ENCODE measurements at regions not wholly inside any gene's neighbourhood (a gene's known extent, or its start where the extent isn't known, plus 50 kb on each side); places are given as distances from the start of the nearest gene placed in this dataset.

- intact Hi-C loops (cut with DNase I; ENCODE audit: low total_unique reads): no loop called here
- H3K9me3 ChIP-seq: peaks cover 0 to 18% (median 7%) of the 10 kb centered on the region in 3 donors
- peak in 1 of 2 donors; percentile 10 for DNase-seq
- H3K36me3 ChIP-seq: no peaks in the 10 kb centered on the region
- H3K27ac ChIP-seq: no peak overlapping the region
- no peak for TF ChIP-seq CTCF (IDR thresholded peaks at IDR 0.05)
- H3K4me3 ChIP-seq: no peak overlapping the region
- H3K4me1 ChIP-seq: no peaks in the 10 kb centered on the region
- no peaks in the 10 kb centered on the region for H3K27me3 ChIP-seq
Measured at GRCh38 chr1:4310396-4310923, 343.9 kb upstream of the AJAP1 start.

- no peak for TF ChIP-seq CTCF (IDR thresholded peaks at IDR 0.05)
- Histone ChIP-seq H3K36me3 (no peaks in the 10 kb centered on the region), H3K27ac (no peak overlapping the region), H3K27me3 (no peaks in the 10 kb centered on the region), H3K9me3 (peaks cover 0 to 18% (median 7%) of the 10 kb centered on the region in 3 donors), H3K4me3 (no peak overlapping the region), H3K4me1 (no peaks in the 10 kb centered on the region)
- no peak for DNase-seq
- intact Hi-C loops (cut with DNase I; ENCODE audit: low total_unique reads): no loop called here
Measured at GRCh38 chr1:4312024-4312423, 342.4 kb upstream of the AJAP1 start.

- DNase-seq: no peak
- H3K4me1 ChIP-seq: no peaks in the 10 kb centered on the region
- no peak overlapping the region for H3K27ac ChIP-seq
- H3K36me3 ChIP-seq: no peaks in the 10 kb centered on the region
- TF ChIP-seq CTCF (IDR thresholded peaks at IDR 0.05): no peak
- no peak overlapping the region for H3K4me3 ChIP-seq
- H3K9me3 ChIP-seq: peaks cover 0 to 18% (median 7%) of the 10 kb centered on the region in 3 donors
- no peaks in the 10 kb centered on the region for H3K27me3 ChIP-seq
- intact Hi-C loops (cut with DNase I; ENCODE audit: low total_unique reads): no loop called here
Measured at GRCh38 chr1:4315202-4315601, 339.2 kb upstream of the AJAP1 start.

- DNase-seq: no peak
- intact Hi-C loops (cut with DNase I; ENCODE audit: low total_unique reads): no loop called here
- peaks cover 0 to 18% (median 7%) of the 10 kb centered on the region in 3 donors for H3K9me3 ChIP-seq
Measured at GRCh38 chr1:4317207-4317606, 337.2 kb upstream of the AJAP1 start.

GRCh38 chr1:4318720-4319119, 335.7 kb upstream of the AJAP1 start:
- H3K4me3 ChIP-seq: no peak overlapping the region
- H3K36me3 ChIP-seq: no peaks in the 10 kb centered on the region
- intact Hi-C loops (cut with DNase I; ENCODE audit: low total_unique reads): no loop called here
- H3K9me3 ChIP-seq: peaks cover 0 to 15% (median 1%) of the 10 kb centered on the region in 3 donors
- DNase-seq: no peak
- H3K27me3 ChIP-seq: peaks cover 0 to 9% of the 10 kb centered on the region in 2 donors
- TF ChIP-seq CTCF (IDR thresholded peaks at IDR 0.05): no peak
- H3K27ac ChIP-seq: no peak overlapping the region
- H3K4me1 ChIP-seq: no peaks in the 10 kb centered on the region

More at GRCh38 chr1:4317207-4317606, 337.2 kb upstream of the AJAP1 start:
- no peak for TF ChIP-seq CTCF (IDR thresholded peaks at IDR 0.05)
- H3K4me1 ChIP-seq: no peaks in the 10 kb centered on the region
- no peaks in the 10 kb centered on the region for H3K27me3 ChIP-seq
- H3K27ac ChIP-seq: no peak overlapping the region
- H3K36me3 ChIP-seq: no peaks in the 10 kb centered on the region
- no peak overlapping the region for H3K4me3 ChIP-seq

GRCh38 chr1:4319496-4319895, 334.9 kb upstream of the AJAP1 start:
- DNase-seq: no peak
- intact Hi-C loops (cut with DNase I; ENCODE audit: low total_unique reads): no loop called here
- TF ChIP-seq CTCF (IDR thresholded peaks at IDR 0.05): no peak

More at GRCh38 chr1:4319496-4319895, 334.9 kb upstream of the AJAP1 start:
- H3K27ac ChIP-seq: no peak overlapping the region
- H3K4me1 ChIP-seq: no peaks in the 10 kb centered on the region
- H3K4me3 ChIP-seq: no peak overlapping the region
- H3K9me3 ChIP-seq: peaks cover 0 to 7% (median 0%) of the 10 kb centered on the region in 3 donors
- peaks cover 0 to 9% of the 10 kb centered on the region in 2 donors for H3K27me3 ChIP-seq
- H3K36me3 ChIP-seq: no peaks in the 10 kb centered on the region

Data from tibial artery (tissue), 4 donors.